IMR-90 (cell line): ENCODE measurements at regions not wholly inside any gene's neighbourhood (a gene's known extent, or its start where the extent isn't known, plus 50 kb on each side); places are given as distances from the start of the nearest gene placed in this dataset.

Experiments used
- ATAC-seq: fragments of 200-7000 bp; cut with Tn5 transposase; 2 replicates; pipeline ENCODE4 v1.9.1; 2020; ENCODE audit warnings: low read depth, mild to moderate bottlenecking, moderate library complexity
- BruUV-seq: library from RNA; stranded (reverse); fragments of 400-500 nt; replicated peaks from 2 replicates; lab custom pipeline; 2021; lab: Mats Ljungman, UMichigan
- CTCF ChIA-PET: fragments of 300-600 bp; formaldehyde crosslinking; extraction: SDS; loops from one replicate; lab custom pipeline; 2021; ENCODE audit warnings: antibody characterized with exemption; lab: Yijun Ruan, JAX
- POLR2A ChIA-PET: fragments of 300-600 bp; sonication (Branson Sonifier 250); formaldehyde crosslinking; loops from one replicate; lab custom pipeline; 2022; ENCODE audit warnings: antibody characterized with exemption; ENCODE audit not compliant: unreplicated experiment; lab: Charles Lee
- DNase-seq: peaks from one replicate; pipeline ENCODE4 v3.0.0; 2013
- H2AFZ ChIP-seq: replicated peaks from 2 replicates; pipeline ENCODE3; 2013; ENCODE audit warnings: low read length, mild to moderate bottlenecking; ENCODE audit not compliant: poor library complexity
- H2AK5ac ChIP-seq: 2 replicates; pipeline ENCODE4 v1.6.1; 2013; ENCODE audit warnings: low read depth, low read length, inconsistent platforms
- H2AK9ac ChIP-seq: replicated peaks from 2 replicates; pipeline ENCODE3; 2013; ENCODE audit warnings: mild to moderate bottlenecking, low read depth, low read length, moderate library complexity; ENCODE audit not compliant: poor library complexity
- H2BK120ac ChIP-seq: 2 replicates; pipeline ENCODE4 v1.6.1; 2013; ENCODE audit warnings: low read depth, low read length, inconsistent platforms
- H2BK15ac ChIP-seq: 3 replicates; pipeline ENCODE4 v1.6.1; 2013; ENCODE audit warnings: low read depth, low read length, inconsistent platforms
- H2BK20ac ChIP-seq: 2 replicates; pipeline ENCODE4 v1.6.1; 2013; ENCODE audit warnings: low read depth, mild to moderate bottlenecking, inconsistent platforms, low read length, moderate library complexity
- H2BK5ac ChIP-seq: 2 replicates; pipeline ENCODE4 v1.6.1; 2013; ENCODE audit warnings: mild to moderate bottlenecking, low read depth, low read length, inconsistent platforms; ENCODE audit not compliant: poor library complexity, severe bottlenecking
- H3K14ac ChIP-seq: replicated peaks from 2 replicates; pipeline ENCODE4 v1.6.1; 2013; ENCODE audit warnings: low read depth, low read length, inconsistent platforms
- H3K18ac ChIP-seq: 2 replicates; pipeline ENCODE4 v1.6.1; 2013; ENCODE audit warnings: low read depth, low read length, control low read depth
- H3K23ac ChIP-seq: 2 replicates; pipeline ENCODE4 v1.6.1; 2013; ENCODE audit warnings: low read depth, low read length, inconsistent platforms
- H3K27ac ChIP-seq: 2 replicates; pipeline ENCODE4 v1.5.1; 2013; ENCODE audit warnings: mild to moderate bottlenecking, control low read depth, low read length; ENCODE audit not compliant: insufficient read depth
- H3K27me3 ChIP-seq: 2 replicates; pipeline ENCODE4 v1.6.1; 2013; ENCODE audit warnings: low read length; ENCODE audit not compliant: control insufficient read depth, insufficient read depth
- H3K36me3 ChIP-seq: 2 replicates; pipeline ENCODE4 v1.6.1; 2013; ENCODE audit warnings: low read length, mixed read lengths; ENCODE audit not compliant: control insufficient read depth, insufficient read depth
- H3K4ac ChIP-seq: 2 replicates; pipeline ENCODE4 v1.6.1; 2013; ENCODE audit warnings: low read depth, low read length, inconsistent platforms
- H3K4me1 ChIP-seq: 2 replicates; pipeline ENCODE4 v1.6.1; 2013; ENCODE audit warnings: low read length, mixed read lengths; ENCODE audit not compliant: control insufficient read depth, insufficient read depth
- H3K4me2 ChIP-seq: 2 replicates; pipeline ENCODE4 v1.6.1; 2013; ENCODE audit warnings: low read depth, mild to moderate bottlenecking, control low read depth, low read length, moderate library complexity
- H3K4me3 ChIP-seq: 2 replicates; pipeline ENCODE4 v1.5.1; 2013; ENCODE audit warnings: low read depth, mild to moderate bottlenecking, control low read depth, low read length, moderate library complexity; ENCODE audit not compliant: insufficient read depth
- H3K56ac ChIP-seq: 2 replicates; pipeline ENCODE4 v1.6.1; 2013; ENCODE audit warnings: low read length, inconsistent platforms; ENCODE audit not compliant: insufficient read depth; ENCODE audit errors: extremely low read depth
- H3K79me1 ChIP-seq, 2 experiments: 2 replicates each; pipeline ENCODE4 v1.6.1; 2013; ENCODE audit warnings: low read length in 2 of 2, inconsistent platforms in 1 of 2, low read depth in 1 of 2
- H3K9ac ChIP-seq: 2 replicates; pipeline ENCODE4 v1.6.1; 2013; ENCODE audit warnings: low read depth, low read length, control low read depth
- H3K9me1 ChIP-seq: 2 replicates; pipeline ENCODE4 v1.6.1; 2013; ENCODE audit warnings: low read length, inconsistent platforms; ENCODE audit not compliant: insufficient read depth
- H3K9me3 ChIP-seq: 2 replicates; pipeline ENCODE4 v1.6.1; 2013; ENCODE audit warnings: low read length; ENCODE audit not compliant: control insufficient read depth, insufficient read depth
- H4K20me1 ChIP-seq: 2 replicates; pipeline ENCODE4 v1.6.1; 2013; ENCODE audit warnings: low read length, inconsistent platforms; ENCODE audit not compliant: insufficient read depth
- H4K5ac ChIP-seq: 2 replicates; pipeline ENCODE4 v1.6.1; 2013; ENCODE audit warnings: mild to moderate bottlenecking, low read depth, low read length, control low read depth
- H4K8ac ChIP-seq, 2 experiments: 2 replicates each; pipeline ENCODE4 v1.6.1; 2013; ENCODE audit warnings: low read depth in 2 of 2, low read length in 2 of 2, control low read depth in 1 of 2, inconsistent platforms in 1 of 2
- H4K91ac ChIP-seq: 2 replicates; pipeline ENCODE4 v1.6.1; 2013; ENCODE audit warnings: low read depth, low read length, inconsistent platforms; ENCODE audit not compliant: insufficient read depth
- BHLHE40 ChIP-seq: fragments of 150-350 bp; IDR thresholded peaks from 2 replicates; pipeline ENCODE4 v1.6.1; 2016; ENCODE audit warnings: mild to moderate bottlenecking, low read depth, low read length
- CHD1 ChIP-seq: IDR thresholded peaks from 2 replicates; pipeline ENCODE4 v1.6.1; 2012; ENCODE audit warnings: low read depth, low read length, improper control_type of control experiment
- FOS ChIP-seq: fragments of 150-350 bp; IDR thresholded peaks from 2 replicates; pipeline ENCODE4 v1.6.1; 2016; ENCODE audit warnings: low read depth, low read length
- MAFK ChIP-seq: IDR thresholded peaks from 2 replicates; pipeline ENCODE4 v1.6.1; 2012; ENCODE audit warnings: low read depth, low read length, improper control_type of control experiment
- MXI1 ChIP-seq: IDR thresholded peaks from 2 replicates; pipeline ENCODE4 v1.6.1; 2012; ENCODE audit warnings: low read depth, mild to moderate bottlenecking, low read length, moderate library complexity, borderline replicate concordance
- WGBS, 2 experiments: methylation state at CpG; one replicate each; pipeline versions ENCODE4 v1.1.5 to v1.1.7; 2013; ENCODE audit warnings: missing lambda C conversion rate in 2 of 2; ENCODE audit not compliant: insufficient read length in 1 of 2; ENCODE audit errors: extremely low coverage in 2 of 2; 5-methylcytosine and 5-hydroxymethylcytosine counted together
- dilution Hi-C: fragments of 300-500 bp; cut with HindIII; formaldehyde crosslinking; loops from one replicate; pipeline ENCODE4 v1.14.3; 2018; ENCODE audit warnings: low sequenced_read_pairs; ENCODE audit not compliant: unreplicated experiment
- in situ Hi-C: fragments of 300-500 bp; cut with MboI; formaldehyde crosslinking; loops from 3 replicates; pipeline ENCODE4 v1.14.3; 2019; ENCODE audit warnings: low sequenced_read_pairs, inconsistent platforms, mixed read lengths
- intact Hi-C: fragments of 100-400 bp; cut with micrococcal nuclease; formaldehyde crosslinking; loops from 2 replicates; pipeline ENCODE4 v1.10.0; 2022
- TF ChIP-seq, protein P1 (sequence below): fragments of 150-350 bp; IDR thresholded peaks from 2 replicates; pipeline ENCODE4 v1.6.1; 2016; ENCODE audit warnings: low read depth, mild to moderate bottlenecking, low read length, moderate library complexity, borderline replicate concordance
- TF ChIP-seq, protein P2 (sequence below): conservative IDR thresholded peaks from 2 replicates; pipeline ENCODE4 v1.5.1; 2012; ENCODE audit warnings: mild to moderate bottlenecking, low read depth, low read length, improper control_type of control experiment

DNA sequence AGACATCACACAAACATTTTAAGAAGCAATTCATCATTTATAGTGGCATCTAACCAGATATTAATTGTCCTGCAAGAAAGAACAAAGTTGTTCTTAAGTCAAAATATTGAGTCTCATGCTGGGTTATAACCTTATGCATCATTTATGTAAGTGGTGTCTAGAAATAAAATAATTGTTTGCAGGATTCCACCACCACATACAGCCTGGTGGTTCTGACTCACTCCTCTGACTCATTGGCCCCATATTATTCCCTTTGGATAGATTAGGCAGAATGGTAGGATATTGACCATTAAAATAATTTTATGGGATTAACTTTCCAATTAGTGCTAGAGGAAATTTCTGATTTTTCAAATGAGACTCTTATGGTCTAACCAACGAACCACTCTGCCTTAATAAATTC is 384.5 kb downstream of the GRXCR1 start:
- Histone ChIP-seq H3K23ac (no peak overlapping the region), H2BK5ac (no peak overlapping the region), H3K79me1 (no peaks in the 10 kb centered on the region), H3K4me2 (no peak overlapping the region), H3K4me1 (no peaks in the 10 kb centered on the region), H2BK120ac (no peak overlapping the region), H2BK20ac (no peak overlapping the region), H3K14ac (no peak overlapping the region), H4K8ac (no peak overlapping the region), H3K9ac (no peak overlapping the region), H3K56ac (no peak overlapping the region), H4K20me1 (no peaks in the 10 kb centered on the region), H2BK15ac (no peak overlapping the region), H2AFZ (no peak overlapping the region), H3K27me3 (no peaks in the 10 kb centered on the region), H4K5ac (no peak overlapping the region), H3K4ac (no peak overlapping the region), H4K91ac (no peak overlapping the region), H3K4me3 (no peak overlapping the region), H3K9me3 (peaks cover 2% of the 10 kb centered on the region; the same call in 1 of the 2 replicates), H3K36me3 (no peaks in the 10 kb centered on the region), H3K18ac (no peak overlapping the region), H2AK9ac (no peak overlapping the region), H3K9me1 (no peaks in the 10 kb centered on the region), H2AK5ac (no peak overlapping the region), H3K27ac (no peak overlapping the region)
- POLR2A ChIA-PET: no interaction called here
- in situ Hi-C loops: no loop called here
- ATAC-seq: peak; percentile 66
- no TSS peak for BruUV-seq
- TF ChIP-seq, protein P1, sequence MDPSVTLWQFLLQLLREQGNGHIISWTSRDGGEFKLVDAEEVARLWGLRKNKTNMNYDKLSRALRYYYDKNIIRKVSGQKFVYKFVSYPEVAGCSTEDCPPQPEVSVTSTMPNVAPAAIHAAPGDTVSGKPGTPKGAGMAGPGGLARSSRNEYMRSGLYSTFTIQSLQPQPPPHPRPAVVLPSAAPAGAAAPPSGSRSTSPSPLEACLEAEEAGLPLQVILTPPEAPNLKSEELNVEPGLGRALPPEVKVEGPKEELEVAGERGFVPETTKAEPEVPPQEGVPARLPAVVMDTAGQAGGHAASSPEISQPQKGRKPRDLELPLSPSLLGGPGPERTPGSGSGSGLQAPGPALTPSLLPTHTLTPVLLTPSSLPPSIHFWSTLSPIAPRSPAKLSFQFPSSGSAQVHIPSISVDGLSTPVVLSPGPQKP: no peak
- TF ChIP-seq, protein P2, sequence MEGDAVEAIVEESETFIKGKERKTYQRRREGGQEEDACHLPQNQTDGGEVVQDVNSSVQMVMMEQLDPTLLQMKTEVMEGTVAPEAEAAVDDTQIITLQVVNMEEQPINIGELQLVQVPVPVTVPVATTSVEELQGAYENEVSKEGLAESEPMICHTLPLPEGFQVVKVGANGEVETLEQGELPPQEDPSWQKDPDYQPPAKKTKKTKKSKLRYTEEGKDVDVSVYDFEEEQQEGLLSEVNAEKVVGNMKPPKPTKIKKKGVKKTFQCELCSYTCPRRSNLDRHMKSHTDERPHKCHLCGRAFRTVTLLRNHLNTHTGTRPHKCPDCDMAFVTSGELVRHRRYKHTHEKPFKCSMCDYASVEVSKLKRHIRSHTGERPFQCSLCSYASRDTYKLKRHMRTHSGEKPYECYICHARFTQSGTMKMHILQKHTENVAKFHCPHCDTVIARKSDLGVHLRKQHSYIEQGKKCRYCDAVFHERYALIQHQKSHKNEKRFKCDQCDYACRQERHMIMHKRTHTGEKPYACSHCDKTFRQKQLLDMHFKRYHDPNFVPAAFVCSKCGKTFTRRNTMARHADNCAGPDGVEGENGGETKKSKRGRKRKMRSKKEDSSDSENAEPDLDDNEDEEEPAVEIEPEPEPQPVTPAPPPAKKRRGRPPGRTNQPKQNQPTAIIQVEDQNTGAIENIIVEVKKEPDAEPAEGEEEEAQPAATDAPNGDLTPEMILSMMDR: no peak
- TF ChIP-seq BHLHE40 (peak; percentile 29), MXI1 (no peak), CHD1 (no peak), FOS (peak; percentile 66), MAFK (no peak)
- peak; percentile 69 for DNase-seq
- dilution Hi-C loops: no loop called here
- WGBS, 2 experiments: no CpG with 5 or more reads among the region's 1 CpG
- CTCF ChIA-PET: no interaction called here
- intact Hi-C loops: no loop called here
